DOHH2 (cell line): ENCODE measurements at regions not wholly inside any gene's neighbourhood (a gene's known extent, or its start where the extent isn't known, plus 50 kb on each side); places are given as distances from the start of the nearest gene placed in this dataset.

Experiments
- H3F3A ChIP-seq: fragments of 200-600 bp; sonication (generic), shearing (Covaris generic); 2 replicates; pipeline ENCODE4 v1.6.0; 2016; ENCODE audit warnings: antibody characterized with exemption, mild to moderate bottlenecking; ENCODE audit not compliant: control insufficient read depth, insufficient read depth
- H3K27ac ChIP-seq: fragments of 200-600 bp; sonication (generic); 2 replicates; pipeline ENCODE4 v1.5.1; 2014; ENCODE audit warnings: low read depth, mild to moderate bottlenecking, low read length, moderate library complexity
- H3K27me3 ChIP-seq: fragments of 200-600 bp; sonication (generic); 2 replicates; pipeline ENCODE4 v1.6.1; 2014; ENCODE audit warnings: mild to moderate bottlenecking, low read length, mixed read lengths; ENCODE audit not compliant: control insufficient read depth
- H3K36me3 ChIP-seq: fragments of 200-600 bp; sonication (generic); 2 replicates; pipeline ENCODE4 v1.6.1; 2014; ENCODE audit warnings: mild to moderate bottlenecking, low read length, moderate library complexity, mixed read lengths; ENCODE audit not compliant: control insufficient read depth
- H3K4me1 ChIP-seq: fragments of 200-600 bp; sonication (generic); 2 replicates; pipeline ENCODE4 v1.6.1; 2014; ENCODE audit warnings: mild to moderate bottlenecking, low read length, mixed read lengths; ENCODE audit not compliant: control insufficient read depth
- H3K4me2 ChIP-seq: fragments of 200-600 bp; sonication (generic); 2 replicates; pipeline ENCODE4 v1.6.0; 2014; ENCODE audit warnings: mild to moderate bottlenecking, low read length, moderate library complexity
- H3K4me3 ChIP-seq: fragments of 200-600 bp; sonication (generic); 2 replicates; pipeline ENCODE4 v1.5.1; 2014; ENCODE audit warnings: mild to moderate bottlenecking, low read length, mixed read lengths
- H3K79me2 ChIP-seq: fragments of 200-600 bp; sonication (generic); 2 replicates; pipeline ENCODE4 v1.6.1; 2014; ENCODE audit warnings: mild to moderate bottlenecking, low read length, mixed read lengths; ENCODE audit not compliant: control insufficient read depth
- H3K9me2 ChIP-seq: fragments of 200-600 bp; sonication (generic); replicated peaks from 2 replicates; pipeline ENCODE4 v1.6.1; 2014; ENCODE audit warnings: mild to moderate bottlenecking, low read length, mixed read lengths; ENCODE audit not compliant: control insufficient read depth
- H3K9me3 ChIP-seq: fragments of 200-600 bp; sonication (generic); 2 replicates; pipeline ENCODE4 v1.6.1; 2014; ENCODE audit warnings: antibody characterized with exemption, low read length, mixed read lengths; ENCODE audit not compliant: control insufficient read depth, insufficient read depth
- H4K20me1 ChIP-seq: fragments of 200-600 bp; sonication (generic); 2 replicates; pipeline ENCODE4 v1.6.0; 2014; ENCODE audit warnings: low read depth, mild to moderate bottlenecking, antibody characterized with exemption, low read length, moderate library complexity; ENCODE audit not compliant: control insufficient read depth, insufficient read depth
- EZH2phosphoT487 ChIP-seq: fragments of 200-600 bp; sonication (generic); IDR thresholded peaks from 2 replicates; pipeline ENCODE4 v1.6.1; 2017; ENCODE audit warnings: borderline replicate concordance, mild to moderate bottlenecking, antibody characterized with exemption, low read length, moderate library complexity, mixed read lengths
- TF ChIP-seq, protein P1 (sequence below): fragments of 200-600 bp; sonication (generic); IDR thresholded peaks from one replicate; pipeline ENCODE4 v1.5.1; 2014; ENCODE audit warnings: antibody characterized with exemption, mild to moderate bottlenecking, low read depth, low read length; ENCODE audit not compliant: poor library complexity, severe bottlenecking

DNA sequence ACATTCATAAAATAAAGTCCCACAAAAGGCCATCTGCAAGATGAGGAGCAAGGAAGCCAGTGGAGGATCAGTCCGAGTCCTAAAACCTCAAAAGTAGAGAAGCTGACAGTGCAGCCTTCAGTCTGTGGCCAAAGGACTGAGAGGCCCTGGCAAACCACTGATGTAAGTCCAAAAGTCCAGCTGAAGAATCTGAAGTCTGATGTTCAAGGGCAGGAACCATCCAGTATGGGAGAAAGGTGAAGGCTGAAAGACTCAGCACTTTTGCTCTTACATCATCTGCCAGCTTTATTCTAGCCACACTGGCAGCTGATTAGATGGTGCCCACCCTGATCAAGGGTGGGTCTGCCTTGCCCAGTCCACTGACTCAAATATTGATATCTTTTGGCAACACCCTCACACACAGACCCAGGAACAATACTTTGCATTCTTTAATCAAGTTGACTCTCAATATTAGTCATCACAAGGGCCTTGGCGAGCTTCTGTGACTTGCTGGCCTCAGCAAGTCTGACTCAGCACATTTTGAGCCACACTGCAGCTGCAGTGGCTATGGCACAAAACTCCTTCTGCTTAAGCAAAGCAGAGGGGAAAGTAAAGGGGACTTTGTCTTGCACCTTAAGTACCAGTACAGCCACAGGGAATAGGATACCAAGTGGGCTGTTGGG lies 1370.3 kb upstream of the CITED2 start:
- no peaks in the 10 kb centered on the region for H3K79me2 ChIP-seq
- H3K27ac ChIP-seq = no peak overlapping the region
- no peak overlapping the region for H3K4me2 ChIP-seq
- TF ChIP-seq EZH2phosphoT487 = no peak
- TF ChIP-seq, protein P1, sequence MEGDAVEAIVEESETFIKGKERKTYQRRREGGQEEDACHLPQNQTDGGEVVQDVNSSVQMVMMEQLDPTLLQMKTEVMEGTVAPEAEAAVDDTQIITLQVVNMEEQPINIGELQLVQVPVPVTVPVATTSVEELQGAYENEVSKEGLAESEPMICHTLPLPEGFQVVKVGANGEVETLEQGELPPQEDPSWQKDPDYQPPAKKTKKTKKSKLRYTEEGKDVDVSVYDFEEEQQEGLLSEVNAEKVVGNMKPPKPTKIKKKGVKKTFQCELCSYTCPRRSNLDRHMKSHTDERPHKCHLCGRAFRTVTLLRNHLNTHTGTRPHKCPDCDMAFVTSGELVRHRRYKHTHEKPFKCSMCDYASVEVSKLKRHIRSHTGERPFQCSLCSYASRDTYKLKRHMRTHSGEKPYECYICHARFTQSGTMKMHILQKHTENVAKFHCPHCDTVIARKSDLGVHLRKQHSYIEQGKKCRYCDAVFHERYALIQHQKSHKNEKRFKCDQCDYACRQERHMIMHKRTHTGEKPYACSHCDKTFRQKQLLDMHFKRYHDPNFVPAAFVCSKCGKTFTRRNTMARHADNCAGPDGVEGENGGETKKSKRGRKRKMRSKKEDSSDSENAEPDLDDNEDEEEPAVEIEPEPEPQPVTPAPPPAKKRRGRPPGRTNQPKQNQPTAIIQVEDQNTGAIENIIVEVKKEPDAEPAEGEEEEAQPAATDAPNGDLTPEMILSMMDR = no peak
- H3F3A ChIP-seq = no peaks in the 10 kb centered on the region
- no peaks in the 10 kb centered on the region for H4K20me1 ChIP-seq
- peaks cover 14% of the 10 kb centered on the region for H3K4me1 ChIP-seq
- H3K9me2 ChIP-seq = no peaks in the 10 kb centered on the region
- peaks cover 9% of the 10 kb centered on the region; the same call in 1 of the 2 replicates for H3K9me3 ChIP-seq
- H3K4me3 ChIP-seq = no peak overlapping the region
- H3K27me3 ChIP-seq = no peaks in the 10 kb centered on the region
- no peaks in the 10 kb centered on the region for H3K36me3 ChIP-seq

DNA sequence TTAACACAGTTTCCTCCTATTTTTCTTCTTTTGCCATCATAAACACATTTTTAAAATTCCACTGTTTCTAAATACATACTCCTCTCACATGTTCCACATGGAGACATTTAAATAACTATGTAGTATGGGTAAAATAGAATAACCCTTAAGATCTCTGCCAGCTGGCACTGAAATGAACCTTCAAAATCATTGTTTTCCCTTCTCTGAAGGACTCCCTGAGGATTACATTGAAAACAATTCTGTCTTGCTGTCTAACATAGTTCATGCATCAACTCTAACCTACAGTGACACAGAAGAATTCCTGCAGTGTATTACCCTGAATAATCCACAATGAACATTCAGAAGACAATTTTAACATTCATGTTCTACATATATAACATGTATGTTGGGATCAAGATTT lies 1361.8 kb upstream of the CITED2 start:
- Histone ChIP-seq H3K4me3 (no peak overlapping the region), H3K9me2 (no peaks in the 10 kb centered on the region), H4K20me1 (no peaks in the 10 kb centered on the region), H3K79me2 (no peaks in the 10 kb centered on the region), H3K4me1 (peaks cover 7% of the 10 kb centered on the region), H3K9me3 (no peaks in the 10 kb centered on the region), H3K27me3 (no peaks in the 10 kb centered on the region), H3K27ac (no peak overlapping the region), H3F3A (no peaks in the 10 kb centered on the region), H3K36me3 (no peaks in the 10 kb centered on the region), H3K4me2 (no peak overlapping the region)
- TF ChIP-seq, protein P1 = no peak
- no peak for TF ChIP-seq EZH2phosphoT487

DNA sequence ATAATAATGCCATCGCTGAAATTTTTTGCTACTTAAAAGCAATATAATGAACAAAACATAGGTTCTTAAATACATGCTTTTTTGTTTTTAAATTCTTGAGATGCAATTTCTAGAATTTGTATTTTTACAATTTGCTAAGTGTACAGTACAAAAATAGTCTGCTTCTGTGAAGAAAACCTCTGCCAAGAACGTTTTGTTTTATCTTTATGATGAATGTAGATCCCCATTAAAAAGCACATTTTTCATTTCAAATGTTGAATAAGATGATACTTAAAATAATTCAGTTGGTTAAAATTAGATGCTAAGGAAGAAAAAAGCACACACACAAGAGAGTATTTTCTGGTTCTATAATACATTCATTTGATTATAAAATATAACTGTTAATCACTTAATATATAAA lies 1358.5 kb upstream of the CITED2 start:
- Histone ChIP-seq H3K36me3 (no peaks in the 10 kb centered on the region), H3K9me3 (no peaks in the 10 kb centered on the region), H3K4me2 (no peak overlapping the region), H3F3A (no peaks in the 10 kb centered on the region), H3K27ac (no peak overlapping the region), H3K4me3 (no peak overlapping the region), H3K79me2 (no peaks in the 10 kb centered on the region), H3K27me3 (no peaks in the 10 kb centered on the region), H3K9me2 (no peaks in the 10 kb centered on the region), H4K20me1 (no peaks in the 10 kb centered on the region), H3K4me1 (no peaks in the 10 kb centered on the region)
- TF ChIP-seq EZH2phosphoT487 = no peak
- TF ChIP-seq, protein P1 = no peak

DNA sequence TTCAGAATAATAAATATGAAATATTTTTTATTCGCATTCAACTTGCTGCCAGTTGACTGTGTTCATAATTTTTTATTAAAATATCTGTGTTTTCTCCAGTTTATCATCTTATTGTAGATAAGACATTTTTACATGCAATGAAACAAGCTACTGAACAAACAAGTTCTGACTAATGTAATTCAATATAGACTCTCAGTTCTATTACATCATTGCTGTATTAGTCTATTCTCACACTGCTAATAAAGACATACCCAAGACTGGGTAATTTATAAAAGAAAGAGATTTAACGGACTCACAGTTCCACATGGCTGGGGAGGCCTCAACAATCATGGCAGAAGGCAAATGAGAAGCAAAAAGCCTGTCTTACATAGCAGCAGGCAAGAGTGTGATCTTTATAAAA lies 1357.7 kb upstream of the CITED2 start:
- Histone ChIP-seq H3K27ac (no peak overlapping the region), H3K79me2 (no peaks in the 10 kb centered on the region), H4K20me1 (no peaks in the 10 kb centered on the region), H3F3A (no peaks in the 10 kb centered on the region), H3K4me2 (no peak overlapping the region), H3K4me1 (no peaks in the 10 kb centered on the region), H3K27me3 (no peaks in the 10 kb centered on the region), H3K9me2 (no peaks in the 10 kb centered on the region), H3K4me3 (no peak overlapping the region), H3K36me3 (no peaks in the 10 kb centered on the region), H3K9me3 (no peaks in the 10 kb centered on the region)
- no peak for TF ChIP-seq EZH2phosphoT487
- TF ChIP-seq, protein P1 = no peak
